Fibroblast of villous mesenchyme (primary cell): ENCODE measurements at regions not wholly inside any gene's neighbourhood (a gene's known extent, or its start where the extent isn't known, plus 50 kb on each side); places are given as distances from the start of the nearest gene placed in this dataset.

Source experiments
- DNase-seq: peaks from one replicate; pipeline ENCODE4 v3.0.0-alpha.2; 2010; ENCODE audit warnings: low read depth
- H3K4me3 ChIP-seq: 2 replicates; pipeline ENCODE4 v1.5.1; 2011; ENCODE audit warnings: low read depth, mild to moderate bottlenecking, low read length
- CTCF ChIP-seq: IDR thresholded peaks from 2 replicates; pipeline ENCODE4 v1.5.1; 2012; ENCODE audit warnings: low read depth, mild to moderate bottlenecking, low read length; ENCODE audit not compliant: insufficient read depth

- no peak overlapping the region for H3K4me3 ChIP-seq
- TF ChIP-seq CTCF = no peak
- no peak for DNase-seq
Measured at GRCh38 chr18:73735836-73736235, 411.8 kb downstream of the FBXO15 start.

GRCh38 chr18:73733806-73734314 is 413.8 kb downstream of the FBXO15 start:
- H3K4me3 ChIP-seq = no peak overlapping the region
- TF ChIP-seq CTCF = no peak
- no peak for DNase-seq

GRCh38 chr18:73733376-73733775 is 414.3 kb downstream of the FBXO15 start:
- TF ChIP-seq CTCF = no peak
- H3K4me3 ChIP-seq = no peak overlapping the region
- DNase-seq = no peak

GRCh38 chr18:73728657-73729056 is 419.0 kb downstream of the FBXO15 start:
- DNase-seq = no peak
- H3K4me3 ChIP-seq = no peak overlapping the region
- no peak for TF ChIP-seq CTCF

GRCh38 chr18:73724958-73725357 is 422.7 kb downstream of the FBXO15 start:
- no peak for DNase-seq

GRCh38 chr18:73719611-73720010 is 428.0 kb downstream of the FBXO15 start:
- DNase-seq = no peak
- no peak for TF ChIP-seq CTCF
- H3K4me3 ChIP-seq = no peak overlapping the region

More at GRCh38 chr18:73724958-73725357, 422.7 kb downstream of the FBXO15 start:
- H3K4me3 ChIP-seq = no peak overlapping the region
- no peak for TF ChIP-seq CTCF

- TF ChIP-seq CTCF = no peak
- DNase-seq = no peak
- no peak overlapping the region for H3K4me3 ChIP-seq
Measured at GRCh38 chr18:73717570-73717969, 430.1 kb downstream of the FBXO15 start.
